ENCODE measurements at regions not wholly inside any gene's neighbourhood (a gene's known extent, or its start where the extent isn't known, plus 50 kb on each side); places are given as distances from the start of the nearest gene placed in this dataset.
A peak's percentile ranks its signal among the peaks of the same experiment; 100 is the strongest.

- no peak for TF ChIP-seq CSDC2 (CRISPR knock-in tag; IDR thresholded peaks at IDR 0.05)
- TF ChIP-seq TSHZ2 (CRISPR knock-in tag; IDR thresholded peaks at IDR 0.05) = no peak
- peak; percentile 86 for ATAC-seq
Measured at GRCh38 chr18:50507120-50507590, 52.7 kb upstream of the MAPK4 start.

GRCh38 chr18:50508228-50508627 is 51.7 kb upstream of the MAPK4 start:
- TF ChIP-seq TCF4 (CRISPR knock-in tag; IDR thresholded peaks at IDR 0.05; ENCODE audit: borderline replicate concordance) (no peak), ZNF8 (CRISPR knock-in tag; IDR thresholded peaks at IDR 0.05) (peak; percentile 75), CSDC2 (CRISPR knock-in tag; IDR thresholded peaks at IDR 0.05) (no peak), BACH2 (CRISPR knock-in tag; IDR thresholded peaks at IDR 0.05; ENCODE audit: borderline replicate concordance) (no peak)
- no peak for ATAC-seq

- ATAC-seq = no peak
- TF ChIP-seq ZNF70 (CRISPR knock-in tag; IDR thresholded peaks at IDR 0.05) (no peak), TCF4 (CRISPR knock-in tag; IDR thresholded peaks at IDR 0.05; ENCODE audit: borderline replicate concordance) (no peak), OSR1 (CRISPR knock-in tag; IDR thresholded peaks at IDR 0.05) (no peak), ZNF565 (CRISPR knock-in tag; conservative IDR thresholded peaks at IDR 0.05; ENCODE audit: low read depth) (no peak), ZNF8 (CRISPR knock-in tag; IDR thresholded peaks at IDR 0.05) (no peak), SNAI2 (CRISPR knock-in tag; IDR thresholded peaks at IDR 0.05) (no peak), ARNTL (CRISPR knock-in tag; IDR thresholded peaks at IDR 0.05; ENCODE audit: borderline replicate concordance, low read depth) (no peak), TSHZ2 (CRISPR knock-in tag; IDR thresholded peaks at IDR 0.05) (no peak), ZC3H10 (CRISPR knock-in tag; IDR thresholded peaks at IDR 0.05) (no peak), ZFP30 (CRISPR knock-in tag; IDR thresholded peaks at IDR 0.05) (no peak)
Measured at GRCh38 chr18:50509012-50509411, 50.9 kb upstream of the MAPK4 start.
